Kidney (tissue), 13 donors: ENCODE measurements at regions not wholly inside any gene's neighbourhood (a gene's known extent, or its start where the extent isn't known, plus 50 kb on each side); places are given as distances from the start of the nearest gene placed in this dataset.

Experiments used
- DNase-seq, 5 donors: peaks; one replicate each; pipeline ENCODE4 v3.0.0-alpha.2; 2013 to 2020
- FAIRE-seq: peaks from 2 replicates; lab custom pipeline; 2012; peaks lifted over from hg19 to GRCh38; lab: Jason Lieb, UNC
- H3K27ac ChIP-seq, 2 donors: one replicate each; pipeline ENCODE4 v1.7.0; 2013; ENCODE audit warnings: low read depth in 2 of 2, low read length in 2 of 2, inconsistent platforms in 1 of 2
- H3K27me3 ChIP-seq: one replicate; pipeline ENCODE4 v1.7.1; 2013; ENCODE audit warnings: low read length, inconsistent platforms; ENCODE audit not compliant: control insufficient read depth, insufficient read depth
- H3K36me3 ChIP-seq, 3 donors: one replicate each; pipeline versions ENCODE4 v1.7.0 to v1.7.1; 2013; ENCODE audit warnings: low read length in 3 of 3, control low read depth in 1 of 3, inconsistent platforms in 1 of 3; ENCODE audit not compliant: insufficient read depth in 3 of 3, control insufficient read depth in 2 of 3
- H3K4me1 ChIP-seq, 3 donors: one replicate each; pipeline versions ENCODE4 v1.7.0 to v1.7.1; 2013; ENCODE audit warnings: low read length in 3 of 3, inconsistent platforms in 1 of 3, low read depth in 1 of 3; ENCODE audit not compliant: control insufficient read depth in 2 of 3, insufficient read depth in 2 of 3
- H3K4me3 ChIP-seq, 3 donors: one replicate each; pipeline versions ENCODE4 v1.7.0 to v1.8.1; 2013; ENCODE audit warnings: low read length in 3 of 3, control low read depth in 1 of 3, inconsistent platforms in 1 of 3
- H3K9ac ChIP-seq, 3 donors: one replicate each; pipeline versions ENCODE4 v1.7.0 to v1.7.1; 2013; ENCODE audit warnings: low read length in 3 of 3, control low read depth in 1 of 3, inconsistent platforms in 1 of 3
- H3K9me3 ChIP-seq, 3 donors: one replicate each; pipeline versions ENCODE4 v1.7.0 to v1.7.1; 2013; ENCODE audit warnings: low read length in 3 of 3, control low read depth in 1 of 3, inconsistent platforms in 1 of 3; ENCODE audit not compliant: control insufficient read depth in 2 of 3, insufficient read depth in 1 of 3
- intact Hi-C: fragments of 100-400 bp; cut with DNase I; formaldehyde crosslinking; loops from one replicate; pipeline ENCODE4 v1.11.1; 2022
- TF ChIP-seq, protein P1 (sequence below): IDR thresholded peaks from 3 replicates; pipeline ENCODE4 v1.5.1; 2012; ENCODE audit warnings: mild to moderate bottlenecking, moderate library complexity, borderline replicate concordance; ENCODE audit not compliant: insufficient read depth; ENCODE audit errors: extremely low read depth
- donor health status: control.
- donor health status: control.
- donor health status: control.
- donor health status: control.
- donor health status: control.
- donor health status: DM: yes; HTN: yes; CAD: no.
- donor health status: Normal renal cell carcinoma (clear cell type).

DNA sequence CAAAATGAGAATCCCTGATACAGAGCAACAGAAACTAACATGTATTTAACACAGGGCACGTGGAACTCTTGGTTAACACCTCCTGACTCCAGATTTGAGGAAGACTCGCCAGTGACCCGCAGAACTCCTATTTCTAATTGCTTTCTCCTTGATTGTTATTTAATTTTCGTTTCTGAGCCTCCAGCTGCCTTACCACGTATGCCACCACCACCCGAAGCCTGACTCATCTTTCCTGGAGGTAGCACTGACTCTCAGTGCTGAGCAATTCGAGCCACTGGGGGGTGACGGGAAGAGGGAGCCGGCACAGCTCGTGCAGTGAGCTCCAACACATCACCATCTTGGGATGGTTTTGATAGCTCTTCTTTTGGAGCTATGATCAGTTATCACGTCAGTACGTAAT, 273.9 kb upstream of the MGMT start:
- no peak overlapping the region for H3K4me3 ChIP-seq
- H3K36me3 ChIP-seq = no peaks in the 10 kb centered on the region
- intact Hi-C loops = no loop called here
- H3K27me3 ChIP-seq = no peaks in the 10 kb centered on the region
- no peak overlapping the region for H3K27ac ChIP-seq
- no peak overlapping the region for H3K9ac ChIP-seq
- DNase-seq = no peak
- FAIRE-seq = no peak
- TF ChIP-seq, protein P1, sequence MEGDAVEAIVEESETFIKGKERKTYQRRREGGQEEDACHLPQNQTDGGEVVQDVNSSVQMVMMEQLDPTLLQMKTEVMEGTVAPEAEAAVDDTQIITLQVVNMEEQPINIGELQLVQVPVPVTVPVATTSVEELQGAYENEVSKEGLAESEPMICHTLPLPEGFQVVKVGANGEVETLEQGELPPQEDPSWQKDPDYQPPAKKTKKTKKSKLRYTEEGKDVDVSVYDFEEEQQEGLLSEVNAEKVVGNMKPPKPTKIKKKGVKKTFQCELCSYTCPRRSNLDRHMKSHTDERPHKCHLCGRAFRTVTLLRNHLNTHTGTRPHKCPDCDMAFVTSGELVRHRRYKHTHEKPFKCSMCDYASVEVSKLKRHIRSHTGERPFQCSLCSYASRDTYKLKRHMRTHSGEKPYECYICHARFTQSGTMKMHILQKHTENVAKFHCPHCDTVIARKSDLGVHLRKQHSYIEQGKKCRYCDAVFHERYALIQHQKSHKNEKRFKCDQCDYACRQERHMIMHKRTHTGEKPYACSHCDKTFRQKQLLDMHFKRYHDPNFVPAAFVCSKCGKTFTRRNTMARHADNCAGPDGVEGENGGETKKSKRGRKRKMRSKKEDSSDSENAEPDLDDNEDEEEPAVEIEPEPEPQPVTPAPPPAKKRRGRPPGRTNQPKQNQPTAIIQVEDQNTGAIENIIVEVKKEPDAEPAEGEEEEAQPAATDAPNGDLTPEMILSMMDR = no peak
- no peaks in the 10 kb centered on the region for H3K4me1 ChIP-seq
- peaks cover 0 to 3% (median 0%) of the 10 kb centered on the region in 3 donors for H3K9me3 ChIP-seq

DNA sequence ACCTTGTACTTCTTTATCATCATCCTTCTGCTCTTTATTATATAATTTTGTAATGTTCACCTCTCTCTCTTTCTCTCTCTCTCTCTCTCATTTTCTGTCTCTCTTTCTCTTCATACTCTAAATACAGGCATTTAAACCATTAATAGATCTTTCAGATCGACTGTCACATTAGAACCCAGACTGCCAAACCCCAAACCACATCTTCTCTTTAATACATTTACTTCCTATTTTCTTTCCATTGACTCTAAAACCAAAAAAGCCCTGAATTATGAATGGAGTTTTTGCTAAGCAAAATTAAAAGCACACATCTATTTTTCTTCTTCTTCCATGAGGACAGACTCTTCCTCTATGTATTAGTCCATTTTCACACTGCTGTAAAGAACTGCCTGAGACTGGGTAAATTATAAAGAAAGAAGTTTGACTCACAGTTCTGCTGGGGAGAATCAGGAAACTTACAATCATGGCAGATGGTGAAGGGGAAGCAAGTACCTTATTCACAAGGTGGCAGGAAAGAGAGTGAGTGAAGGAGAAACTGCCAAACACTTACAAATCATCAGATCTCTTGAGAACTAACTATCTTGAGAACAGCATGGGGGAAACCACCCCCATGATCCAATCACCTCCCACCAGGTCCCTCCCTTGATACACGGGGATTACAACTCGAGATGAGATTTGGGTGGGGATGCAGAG, 272.7 kb upstream of the MGMT start:
- Histone ChIP-seq H3K36me3 (no peaks in the 10 kb centered on the region), H3K27ac (no peak overlapping the region), H3K27me3 (no peaks in the 10 kb centered on the region), H3K9me3 (no peaks in the 10 kb centered on the region), H3K9ac (no peak overlapping the region), H3K4me3 (no peak overlapping the region), H3K4me1 (no peaks in the 10 kb centered on the region)
- no peak for DNase-seq
- intact Hi-C loops = no loop called here
- TF ChIP-seq, protein P1 = no peak
- FAIRE-seq = no peak

DNA sequence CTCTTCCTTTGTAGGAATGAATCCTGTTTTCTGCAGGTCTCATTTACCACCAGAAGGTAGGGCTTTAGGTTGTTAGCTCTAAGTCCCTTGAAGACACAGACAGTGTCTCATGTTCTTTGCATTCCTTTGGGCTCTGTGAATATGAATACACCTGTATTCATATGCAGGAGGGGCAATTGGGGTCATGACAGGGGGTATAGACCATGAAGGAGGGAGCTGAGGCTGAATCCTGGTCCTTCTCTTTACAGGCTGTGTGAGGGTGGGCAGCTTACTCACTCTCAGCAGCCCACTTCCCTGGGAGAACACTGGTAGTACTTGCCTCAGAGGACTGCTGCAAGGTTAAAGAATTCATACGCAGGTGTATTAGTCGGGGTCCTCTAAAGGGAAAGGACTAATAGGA, 267.2 kb upstream of the MGMT start:
- intact Hi-C loops = no loop called here
- TF ChIP-seq, protein P1 = no peak
- Histone ChIP-seq H3K36me3 (no peaks in the 10 kb centered on the region), H3K9ac (no peak overlapping the region), H3K4me3 (no peak overlapping the region), H3K27ac (no peak overlapping the region), H3K27me3 (no peaks in the 10 kb centered on the region), H3K9me3 (peaks cover 0 to 4% (median 0%) of the 10 kb centered on the region in 3 donors), H3K4me1 (no peaks in the 10 kb centered on the region)
- DNase-seq (no peak), FAIRE-seq (no peak)

DNA sequence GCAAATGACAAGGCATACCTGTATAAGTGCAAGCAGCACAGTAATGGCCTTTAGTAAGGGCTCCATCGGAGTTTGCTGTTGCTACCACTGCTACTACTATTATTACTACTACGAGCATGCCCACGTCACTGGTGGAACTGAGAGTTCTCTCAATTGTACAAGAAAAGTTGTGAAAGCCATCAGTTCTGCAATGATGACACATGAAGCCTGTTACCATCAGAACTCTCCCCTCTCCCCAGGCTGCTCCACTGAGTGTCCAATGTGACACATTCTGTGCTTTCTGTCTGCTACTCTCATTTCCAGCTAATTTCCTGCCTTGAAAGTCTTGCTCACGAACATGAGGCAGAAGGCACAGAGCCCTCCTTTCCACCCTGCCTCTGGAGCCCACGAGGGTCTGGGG, 263.2 kb upstream of the MGMT start:
- TF ChIP-seq, protein P1 = no peak
- DNase-seq (no peak), FAIRE-seq (no peak)
- H3K4me3 ChIP-seq = no peak overlapping the region
- intact Hi-C loops = no loop called here
- peaks cover 0 to 4% (median 0%) of the 10 kb centered on the region in 3 donors for H3K9me3 ChIP-seq
- H3K4me1 ChIP-seq = no peaks in the 10 kb centered on the region
- no peak overlapping the region for H3K9ac ChIP-seq
- no peaks in the 10 kb centered on the region for H3K36me3 ChIP-seq
- H3K27ac ChIP-seq = no peak overlapping the region
- no peaks in the 10 kb centered on the region for H3K27me3 ChIP-seq
